Suprapubic skin (tissue), 3 donors: ENCODE measurements at regions not wholly inside any gene's neighbourhood (a gene's known extent, or its start where the extent isn't known, plus 50 kb on each side); places are given as distances from the start of the nearest gene placed in this dataset.

ENCODE experiments used
- POLR2A ChIP-seq, 2 donors: fragments of 450-650 bp; IDR thresholded peaks; one replicate each; pipeline ENCODE4 v1.6.1; 2017; ENCODE audit warnings: antibody characterized with exemption in 2 of 2, mild to moderate bottlenecking in 2 of 2, moderate library complexity in 2 of 2
- TF ChIP-seq, protein P1 (sequence below), 2 donors: fragments of 200-600 bp in 1 of 2; fragments of 450-650 bp in 1 of 2; sonication (generic) in 1 of 2; IDR thresholded peaks; one replicate each; pipeline ENCODE4 v1.5.1; 2016 to 2019; ENCODE audit warnings: antibody characterized with exemption in 2 of 2, mild to moderate bottlenecking in 1 of 2, moderate library complexity in 1 of 2

DNA sequence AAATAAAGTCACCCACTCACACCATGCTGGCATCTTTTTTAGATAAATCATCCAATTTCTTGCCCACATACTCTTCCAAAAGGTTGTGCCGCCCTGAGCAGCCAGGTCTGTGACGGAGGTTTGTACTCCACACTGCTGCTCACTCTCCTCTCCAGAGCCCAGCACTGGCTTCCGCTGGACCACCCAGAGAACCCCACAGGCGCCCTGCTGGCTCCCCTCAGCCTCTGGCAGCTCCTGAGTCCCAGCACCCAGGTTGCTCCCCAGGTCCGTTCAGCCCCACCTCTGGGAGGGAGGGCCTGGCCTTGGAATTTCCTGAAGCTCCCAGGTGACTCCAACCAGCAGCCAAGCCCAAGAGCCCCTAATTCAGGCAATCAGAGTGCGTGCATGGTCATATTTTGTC, 131.7 kb upstream of the CST7 start:
- no peak for TF ChIP-seq POLR2A (IDR thresholded peaks at IDR 0.05)
- TF ChIP-seq, protein P1, sequence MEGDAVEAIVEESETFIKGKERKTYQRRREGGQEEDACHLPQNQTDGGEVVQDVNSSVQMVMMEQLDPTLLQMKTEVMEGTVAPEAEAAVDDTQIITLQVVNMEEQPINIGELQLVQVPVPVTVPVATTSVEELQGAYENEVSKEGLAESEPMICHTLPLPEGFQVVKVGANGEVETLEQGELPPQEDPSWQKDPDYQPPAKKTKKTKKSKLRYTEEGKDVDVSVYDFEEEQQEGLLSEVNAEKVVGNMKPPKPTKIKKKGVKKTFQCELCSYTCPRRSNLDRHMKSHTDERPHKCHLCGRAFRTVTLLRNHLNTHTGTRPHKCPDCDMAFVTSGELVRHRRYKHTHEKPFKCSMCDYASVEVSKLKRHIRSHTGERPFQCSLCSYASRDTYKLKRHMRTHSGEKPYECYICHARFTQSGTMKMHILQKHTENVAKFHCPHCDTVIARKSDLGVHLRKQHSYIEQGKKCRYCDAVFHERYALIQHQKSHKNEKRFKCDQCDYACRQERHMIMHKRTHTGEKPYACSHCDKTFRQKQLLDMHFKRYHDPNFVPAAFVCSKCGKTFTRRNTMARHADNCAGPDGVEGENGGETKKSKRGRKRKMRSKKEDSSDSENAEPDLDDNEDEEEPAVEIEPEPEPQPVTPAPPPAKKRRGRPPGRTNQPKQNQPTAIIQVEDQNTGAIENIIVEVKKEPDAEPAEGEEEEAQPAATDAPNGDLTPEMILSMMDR (IDR thresholded peaks at IDR 0.05), result no peak
